HTR-8/SVneo (cell line): ENCODE measurements at regions not wholly inside any gene's neighbourhood (a gene's known extent, or its start where the extent isn't known, plus 50 kb on each side); places are given as distances from the start of the nearest gene placed in this dataset.

Source experiments
- DNase-seq: peaks from one replicate; pipeline ENCODE4 v3.0.0; 2011; ENCODE audit warnings: low spot score, mixed read lengths; ENCODE audit not compliant: insufficient read length
- FAIRE-seq: peaks from 2 replicates; lab custom pipeline; 2011; peaks lifted over from hg19 to GRCh38; lab: Jason Lieb, UNC

DNA sequence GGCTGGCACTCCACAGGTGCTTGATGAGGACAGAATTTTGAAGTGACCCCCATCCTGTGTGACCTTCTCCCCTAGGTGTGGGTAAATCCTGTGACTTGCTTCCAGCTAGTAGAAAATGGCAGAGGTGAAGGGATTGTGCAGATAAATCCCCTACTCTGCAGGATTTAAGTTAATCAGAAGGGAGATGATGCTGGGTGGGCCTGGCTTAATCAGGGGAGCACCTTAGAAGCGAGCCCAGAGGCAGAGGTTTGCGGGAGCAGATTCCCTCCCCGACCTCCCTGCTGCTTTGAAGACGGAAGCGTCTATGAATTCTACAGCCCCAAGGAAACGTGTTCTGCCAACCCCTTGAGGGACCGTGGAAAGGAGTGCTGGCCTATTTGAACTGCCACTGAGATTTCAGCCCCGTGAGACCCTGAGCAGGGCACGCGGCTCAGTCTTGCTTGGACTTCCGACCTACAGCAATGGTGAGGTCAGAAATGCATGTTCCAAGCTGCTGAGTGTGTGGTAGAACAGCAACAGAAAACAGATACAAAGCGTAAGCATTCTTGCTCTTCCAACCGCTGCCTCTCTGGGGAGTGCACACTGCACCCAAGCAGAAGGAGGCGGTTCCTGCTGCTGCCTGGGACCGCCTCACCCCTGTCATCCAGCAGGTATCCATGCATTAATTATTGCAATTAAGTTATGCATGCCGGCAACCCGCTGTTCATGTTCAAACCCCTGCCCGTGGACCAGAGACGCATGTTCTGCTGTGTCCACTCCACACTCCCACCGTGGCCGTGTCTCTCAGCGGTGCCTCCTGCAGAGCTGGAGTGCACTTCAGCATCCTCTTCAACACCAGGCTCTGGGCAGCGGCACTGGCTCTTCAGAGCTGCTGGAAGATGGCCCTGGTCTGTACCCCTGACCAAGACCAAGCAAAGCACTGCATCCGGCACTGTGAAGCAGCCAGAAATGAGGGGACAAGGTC lies 54.6 kb upstream of the RXRA start:
- DNase-seq: no peak
- no peak for FAIRE-seq

DNA sequence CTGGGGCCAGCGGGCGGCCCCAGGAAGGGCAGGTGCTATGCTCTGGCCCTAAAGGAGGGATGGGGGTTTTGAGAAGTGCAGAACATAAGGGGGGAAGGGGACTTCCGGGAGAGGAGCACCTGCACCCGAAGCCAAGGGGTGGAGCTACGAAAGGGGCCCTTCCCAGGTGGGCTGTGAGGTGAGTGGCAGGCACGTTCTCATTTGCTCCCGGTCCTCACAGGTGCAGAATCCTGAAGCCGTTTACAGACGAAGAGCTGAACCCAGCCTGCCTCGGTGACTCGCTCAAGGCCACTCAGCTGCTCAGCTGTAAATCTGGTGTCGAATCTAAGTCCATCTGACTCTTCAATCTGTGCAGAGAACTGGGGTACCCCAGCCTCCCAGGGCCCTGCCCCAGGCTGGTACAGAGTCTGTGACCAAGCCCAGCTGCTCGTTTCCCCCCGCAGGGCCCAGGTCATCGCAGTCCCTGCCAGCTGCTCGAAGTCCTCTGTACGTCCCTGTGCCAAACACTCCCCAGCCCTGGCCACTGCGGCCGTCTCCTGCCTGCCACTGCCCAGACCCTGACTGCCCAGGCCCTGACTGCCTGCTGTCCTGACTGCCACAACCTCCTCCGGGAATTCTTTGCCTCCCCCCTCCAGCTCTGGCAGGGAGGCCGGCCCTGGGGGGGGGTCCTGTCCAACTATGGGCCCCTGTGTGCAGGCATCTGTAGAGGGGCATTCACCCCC lies 53.8 kb upstream of the RXRA start:
- no peak for FAIRE-seq
- DNase-seq: no peak

DNA sequence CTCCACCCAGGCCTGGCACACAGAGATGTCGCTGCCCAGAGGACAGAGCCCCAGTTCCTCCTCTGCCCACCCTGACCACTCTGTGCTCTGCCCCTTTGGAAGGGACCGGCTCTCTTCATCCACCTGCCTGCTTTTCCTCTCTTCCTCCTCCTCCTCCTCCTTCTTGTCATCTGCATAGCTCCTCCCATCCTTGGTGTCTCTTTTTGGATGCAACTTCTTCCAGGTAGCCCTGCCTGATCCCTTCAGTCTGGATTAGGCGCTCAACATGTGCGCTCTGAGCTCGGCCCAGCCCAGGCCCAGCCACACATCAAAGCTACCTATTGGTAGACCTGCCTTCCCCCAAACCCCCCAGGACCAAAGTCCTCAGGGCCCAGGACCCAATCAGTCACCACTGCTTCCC lies 52.6 kb upstream of the RXRA start:
- no peak for FAIRE-seq
- DNase-seq: no peak

DNA sequence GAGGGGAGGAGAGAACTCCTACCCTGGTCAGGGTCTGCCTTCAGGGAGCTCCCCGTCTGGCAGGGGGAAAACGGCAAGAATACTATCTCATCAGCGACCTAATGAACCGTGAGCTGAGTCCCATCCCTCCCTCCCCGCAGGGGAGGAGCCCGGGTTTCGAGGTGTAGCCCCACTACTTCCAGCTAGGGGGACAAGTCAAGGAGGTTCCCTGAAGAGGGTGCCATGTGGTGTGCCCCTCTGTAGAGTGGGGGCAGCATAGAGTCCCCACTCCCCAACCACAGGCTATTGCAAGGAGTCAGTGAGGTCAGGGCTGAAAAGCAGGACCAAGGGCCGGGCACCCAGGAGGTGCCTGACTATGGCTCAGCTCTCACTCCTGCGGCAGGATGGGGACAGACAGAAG lies 50.9 kb upstream of the RXRA start:
- DNase-seq (no peak), FAIRE-seq (no peak)

DNA sequence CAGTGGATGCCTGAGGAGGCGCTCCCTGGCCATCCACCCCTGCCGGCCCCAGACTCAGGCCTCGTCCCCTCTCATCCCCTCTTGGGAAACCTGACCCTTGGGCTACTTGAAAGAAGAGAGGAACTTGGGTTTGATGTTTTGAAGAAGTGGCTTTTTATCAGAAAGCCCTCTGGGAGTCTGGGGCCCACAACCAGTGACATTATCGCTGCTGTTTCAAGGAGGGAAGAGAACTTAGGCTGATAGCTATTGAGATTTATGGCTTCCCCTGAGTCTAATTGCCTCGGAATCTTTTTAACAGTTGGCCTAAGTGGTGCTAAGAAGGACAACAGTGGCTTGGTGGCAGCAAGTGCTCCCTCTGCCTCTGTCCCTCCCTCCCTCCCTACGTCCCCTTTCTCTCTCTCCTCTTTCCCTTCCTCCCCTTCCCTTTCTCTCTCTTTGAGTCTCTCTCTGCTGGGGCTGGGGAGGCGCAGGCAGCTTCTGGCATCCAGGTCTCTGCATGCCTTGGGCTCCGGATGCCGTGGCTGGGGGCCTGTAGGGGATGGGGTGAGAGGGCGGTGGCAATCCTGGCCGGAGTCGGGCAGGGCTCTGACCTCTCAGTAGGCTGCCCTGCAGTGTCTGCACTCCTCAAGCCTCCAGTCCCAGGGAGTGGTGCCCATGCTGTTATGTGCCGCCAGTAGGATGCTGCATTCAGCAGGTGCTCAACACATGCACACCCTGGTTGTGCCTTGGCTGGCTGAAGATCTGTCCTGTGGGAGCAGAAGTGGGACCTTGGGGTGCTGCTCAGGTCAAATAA lies 49.6 kb upstream of the RXRA start:
- no peak for DNase-seq
- no peak for FAIRE-seq
